GM23338 (cell line): ENCODE measurements at regions not wholly inside any gene's neighbourhood (a gene's known extent, or its start where the extent isn't known, plus 50 kb on each side); places are given as distances from the start of the nearest gene placed in this dataset.

ENCODE experiments used
- ATAC-seq: fragments of 200-7000 bp; cut with Tn5 transposase; 3 replicates; pipeline ENCODE4 v1.9.1; 2020
- DNase-seq: peaks from one replicate; pipeline ENCODE4 v3.0.0-alpha.2; 2015; ENCODE audit warnings: low spot score
- H2AFZ ChIP-seq: fragments of 200-600 bp; sonication (generic); 2 replicates; pipeline ENCODE4 v1.8.0; 2016; ENCODE audit warnings: antibody characterized with exemption, mild to moderate bottlenecking, moderate library complexity
- H3F3A ChIP-seq: fragments of 200-600 bp; sonication (generic); replicated peaks from 2 replicates; pipeline ENCODE4 v1.8.0; 2017; ENCODE audit warnings: antibody characterized with exemption, mixed run types, low read depth
- H3K27ac ChIP-seq: fragments of 200-600 bp; sonication (generic); 2 replicates; pipeline ENCODE4 v1.6.1; 2016; ENCODE audit warnings: low read depth
- H3K27me3 ChIP-seq: fragments of 200-600 bp; sonication (generic); 2 replicates; pipeline ENCODE4 v1.8.0; 2016; ENCODE audit warnings: mild to moderate bottlenecking, mixed run types, moderate library complexity; ENCODE audit not compliant: insufficient read depth
- H3K36me3 ChIP-seq: fragments of 200-600 bp; sonication (generic); 2 replicates; pipeline ENCODE4 v1.8.0; 2016; ENCODE audit warnings: mild to moderate bottlenecking; ENCODE audit not compliant: insufficient read depth
- H3K4me1 ChIP-seq: fragments of 200-600 bp; sonication (generic); 2 replicates; pipeline ENCODE4 v1.8.0; 2016; ENCODE audit warnings: mild to moderate bottlenecking, moderate library complexity; ENCODE audit not compliant: insufficient read depth
- H3K4me2 ChIP-seq: fragments of 200-600 bp; sonication (generic); 2 replicates; pipeline ENCODE4 v1.7.1; 2017; ENCODE audit warnings: mixed run types
- H3K4me3 ChIP-seq: fragments of 200-600 bp; sonication (generic); 2 replicates; pipeline ENCODE4 v1.6.1; 2016; ENCODE audit warnings: mixed run types
- H3K79me2 ChIP-seq: fragments of 200-600 bp; sonication (generic); replicated peaks from 2 replicates; pipeline ENCODE4 v1.8.0; 2017; ENCODE audit warnings: mild to moderate bottlenecking; ENCODE audit not compliant: insufficient read depth
- H3K9me2 ChIP-seq: fragments of 200-600 bp; sonication (generic); 2 replicates; pipeline ENCODE4 v1.8.0; 2017; ENCODE audit not compliant: insufficient read depth
- H4K20me1 ChIP-seq: fragments of 200-600 bp; sonication (generic); replicated peaks from 2 replicates; pipeline ENCODE4 v1.8.0; 2017; ENCODE audit warnings: mild to moderate bottlenecking; ENCODE audit not compliant: insufficient read depth
- H3K27ac Mint-ChIP-seq: 2 replicates; pipeline ENCODE4 v1.8.0; 2020; ENCODE audit warnings: inconsistent platforms, mild to moderate bottlenecking, moderate library complexity, mixed read lengths
- H3K27me3 Mint-ChIP-seq: 3 replicates; pipeline ENCODE4 v1.8.0; 2022; ENCODE audit warnings: low read depth, mild to moderate bottlenecking, moderate library complexity, mixed read lengths, inconsistent platforms; ENCODE audit not compliant: insufficient read depth, poor library complexity
- H3K36me3 Mint-ChIP-seq: 3 replicates; pipeline ENCODE4 v1.8.0; 2021; ENCODE audit warnings: low read depth, mild to moderate bottlenecking, inconsistent platforms, moderate library complexity, mixed read lengths
- H3K4me1 Mint-ChIP-seq: 3 replicates; pipeline ENCODE4 v1.8.0; 2020; ENCODE audit warnings: mild to moderate bottlenecking, inconsistent platforms, mixed read lengths
- H3K4me3 Mint-ChIP-seq: 3 replicates; pipeline ENCODE4 v1.8.0; 2021; ENCODE audit warnings: moderate library complexity, mild to moderate bottlenecking, inconsistent platforms, mixed read lengths
- H3K9me3 Mint-ChIP-seq: 3 replicates; pipeline ENCODE4 v1.8.0; 2020; ENCODE audit warnings: moderate library complexity, mild to moderate bottlenecking, inconsistent platforms, mixed read lengths
- CREB1 ChIP-seq: fragments of 250-450 bp; sonication (Bioruptor Pico); IDR thresholded peaks from 2 replicates; pipeline ENCODE4 v1.5.0; 2020; ENCODE audit warnings: low read depth, mild to moderate bottlenecking, moderate library complexity
- EZH2 ChIP-seq: fragments of 200-600 bp; sonication (generic); IDR thresholded peaks from one replicate; pipeline ENCODE4 v1.8.0; 2017; ENCODE audit warnings: antibody characterized with exemption, mild to moderate bottlenecking, low read depth; ENCODE audit not compliant: unreplicated experiment
- NANOG ChIP-seq: IDR thresholded peaks from 2 replicates; pipeline ENCODE4 v1.6.1; 2016; ENCODE audit warnings: antibody characterized with exemption, borderline replicate concordance
- POLR2AphosphoS5 ChIP-seq: IDR thresholded peaks from 2 replicates; pipeline ENCODE4 v1.6.1; 2016; ENCODE audit warnings: antibody characterized with exemption, low read depth
- STAT1 ChIP-seq: IDR thresholded peaks from one replicate; pipeline ENCODE4 v1.6.1; 2016; ENCODE audit warnings: antibody characterized with exemption; ENCODE audit not compliant: unreplicated experiment
- ZNF114 ChIP-seq: fragments of 250-450 bp; sonication (Bioruptor Pico); IDR thresholded peaks from 2 replicates; pipeline ENCODE4 v1.5.0; 2020; ENCODE audit warnings: mild to moderate bottlenecking, moderate library complexity
- TF ChIP-seq, protein P1 (sequence below): IDR thresholded peaks from 2 replicates; pipeline ENCODE4 v1.6.1; 2016; ENCODE audit warnings: antibody characterized with exemption
- TF ChIP-seq, protein P2 (sequence below): IDR thresholded peaks from one replicate; pipeline ENCODE4 v1.6.1; 2018; ENCODE audit warnings: antibody characterized with exemption; ENCODE audit not compliant: unreplicated experiment

DNA sequence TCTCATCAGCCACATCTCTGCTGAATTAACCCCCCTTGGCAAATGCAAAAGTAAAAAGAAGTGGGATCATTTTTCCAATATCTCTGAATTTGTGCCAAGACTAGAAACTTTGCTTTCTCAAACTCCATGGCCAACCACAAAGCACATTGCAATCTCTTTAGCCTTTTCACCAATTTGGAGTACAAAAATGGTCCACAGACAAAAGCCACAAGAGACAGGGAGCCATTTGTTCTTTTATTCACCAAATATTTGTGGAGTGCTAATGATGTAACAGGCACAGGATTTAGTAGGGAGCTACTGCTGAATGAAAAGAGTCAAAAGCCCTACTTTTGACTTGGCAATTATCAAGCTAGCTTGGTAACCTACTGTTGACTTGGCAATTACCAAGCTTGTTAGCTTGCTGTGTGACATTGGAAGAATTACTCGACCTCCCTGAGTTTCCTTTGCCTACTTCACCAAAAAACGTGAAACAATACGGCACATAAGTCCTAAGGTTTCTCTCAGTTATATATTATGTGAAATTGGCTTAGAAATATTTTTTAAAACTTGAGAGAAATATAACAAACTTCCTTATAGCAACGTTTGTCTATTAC is 97.1 kb upstream of the KLF3 start:
- Histone ChIP-seq H3K27me3 (no peaks in the 10 kb centered on the region), H3K27ac (no peak overlapping the region), H3F3A (no peaks in the 10 kb centered on the region), H3K4me3 (no peak overlapping the region), H2AFZ (no peak overlapping the region; the same call in 1 of the 2 replicates), H3K4me2 (no peak overlapping the region), H4K20me1 (no peaks in the 10 kb centered on the region; the same call in 1 of the 2 replicates), H3K36me3 (no peaks in the 10 kb centered on the region), H3K9me2 (no peaks in the 10 kb centered on the region), H3K4me1 (no peaks in the 10 kb centered on the region), H3K79me2 (no peaks in the 10 kb centered on the region)
- Mint-ChIP-seq H3K4me1 (peaks cover 3% of the 10 kb centered on the region; the same call in 1 of the 3 replicates), H3K9me3 (no peaks in the 10 kb centered on the region), H3K27ac (no peak overlapping the region), H3K27me3 (no peaks in the 10 kb centered on the region), H3K36me3 (no peaks in the 10 kb centered on the region), H3K4me3 (no peak overlapping the region)
- TF ChIP-seq NANOG (no peak), STAT1 (no peak)
- DNase-seq (no peak), ATAC-seq (no peak)

DNA sequence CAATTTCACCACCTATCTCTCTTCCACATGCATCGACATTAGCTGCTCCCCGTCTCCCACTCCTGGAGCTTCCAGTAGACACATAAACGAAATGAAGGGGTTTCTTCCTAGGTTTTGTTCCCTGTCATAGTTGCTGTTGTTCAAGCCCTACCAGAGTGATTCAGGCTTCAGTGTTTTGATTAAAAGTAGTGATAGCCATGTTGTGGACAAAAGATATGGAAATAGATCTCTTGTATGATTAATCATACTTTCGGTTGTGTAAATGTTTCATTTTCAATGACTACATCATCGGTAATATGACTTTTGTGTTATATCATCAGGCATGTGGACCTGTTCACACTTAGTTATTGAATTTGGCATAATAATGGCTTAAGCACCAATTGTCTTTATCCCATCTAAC is 96.5 kb upstream of the KLF3 start:
- Histone ChIP-seq H3K4me3 (no peak overlapping the region), H3K4me2 (no peak overlapping the region), H2AFZ (no peak overlapping the region), H3K27ac (no peak overlapping the region), H3K79me2 (no peaks in the 10 kb centered on the region), H3K36me3 (no peaks in the 10 kb centered on the region), H4K20me1 (no peaks in the 10 kb centered on the region; the same call in 1 of the 2 replicates), H3K4me1 (no peaks in the 10 kb centered on the region), H3K27me3 (no peaks in the 10 kb centered on the region), H3K9me2 (no peaks in the 10 kb centered on the region), H3F3A (no peaks in the 10 kb centered on the region)
- no peak for ATAC-seq
- no peaks in the 10 kb centered on the region for H3K27me3 Mint-ChIP-seq
- no peak for TF ChIP-seq EZH2
- no peak for TF ChIP-seq POLR2AphosphoS5
- no peak for DNase-seq
- H3K4me3 Mint-ChIP-seq = no peak overlapping the region
- H3K9me3 Mint-ChIP-seq = no peaks in the 10 kb centered on the region
- no peak overlapping the region for H3K27ac Mint-ChIP-seq
- H3K36me3 Mint-ChIP-seq = no peaks in the 10 kb centered on the region
- H3K4me1 Mint-ChIP-seq = peaks cover 3% of the 10 kb centered on the region; the same call in 1 of the 3 replicates

DNA sequence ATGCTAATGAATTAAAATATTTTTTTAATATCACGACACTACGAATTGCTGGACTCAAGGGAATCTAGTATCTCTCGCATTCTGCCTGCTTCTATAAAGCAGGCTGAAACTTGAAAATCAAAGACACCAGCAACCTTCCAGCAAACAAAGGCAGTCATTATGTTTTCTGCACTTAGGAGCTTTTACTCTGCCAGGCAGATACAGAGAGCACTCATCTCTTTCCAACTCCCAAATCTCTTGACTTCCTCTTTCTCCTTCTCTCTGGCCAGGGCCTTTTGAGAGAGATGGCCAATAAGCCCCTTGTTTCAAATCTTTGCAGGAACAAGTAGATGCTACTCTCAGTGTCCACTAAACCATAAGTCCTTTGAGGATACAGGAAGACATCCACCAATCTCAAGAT is 95.2 kb upstream of the KLF3 start:
- ATAC-seq = no peak
- H3K36me3 Mint-ChIP-seq = no peaks in the 10 kb centered on the region
- no peak for DNase-seq
- no peaks in the 10 kb centered on the region for H3K27me3 Mint-ChIP-seq
- Histone ChIP-seq H3K79me2 (no peaks in the 10 kb centered on the region), H3K4me2 (no peak overlapping the region), H3K27me3 (no peaks in the 10 kb centered on the region), H3K4me1 (no peaks in the 10 kb centered on the region), H3K4me3 (no peak overlapping the region), H4K20me1 (no peaks in the 10 kb centered on the region; the same call in 1 of the 2 replicates), H3K9me2 (0 out of 2 replicates have a peak, but pooled peaks cover 5% of the 10 kb centered on the region), H3F3A (no peaks in the 10 kb centered on the region), H3K27ac (no peak overlapping the region), H2AFZ (no peak overlapping the region), H3K36me3 (no peaks in the 10 kb centered on the region)
- no peak overlapping the region for H3K27ac Mint-ChIP-seq
- peaks cover 3% of the 10 kb centered on the region; the same call in 1 of the 3 replicates for H3K4me1 Mint-ChIP-seq
- TF ChIP-seq POLR2AphosphoS5 = no peak
- TF ChIP-seq, protein P1, sequence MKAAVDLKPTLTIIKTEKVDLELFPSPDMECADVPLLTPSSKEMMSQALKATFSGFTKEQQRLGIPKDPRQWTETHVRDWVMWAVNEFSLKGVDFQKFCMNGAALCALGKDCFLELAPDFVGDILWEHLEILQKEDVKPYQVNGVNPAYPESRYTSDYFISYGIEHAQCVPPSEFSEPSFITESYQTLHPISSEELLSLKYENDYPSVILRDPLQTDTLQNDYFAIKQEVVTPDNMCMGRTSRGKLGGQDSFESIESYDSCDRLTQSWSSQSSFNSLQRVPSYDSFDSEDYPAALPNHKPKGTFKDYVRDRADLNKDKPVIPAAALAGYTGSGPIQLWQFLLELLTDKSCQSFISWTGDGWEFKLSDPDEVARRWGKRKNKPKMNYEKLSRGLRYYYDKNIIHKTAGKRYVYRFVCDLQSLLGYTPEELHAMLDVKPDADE = no peak
- no peak for TF ChIP-seq CREB1 (CRISPR knock-in tag)
- TF ChIP-seq ZNF114 (CRISPR knock-in tag) = no peak
- TF ChIP-seq, protein P2, sequence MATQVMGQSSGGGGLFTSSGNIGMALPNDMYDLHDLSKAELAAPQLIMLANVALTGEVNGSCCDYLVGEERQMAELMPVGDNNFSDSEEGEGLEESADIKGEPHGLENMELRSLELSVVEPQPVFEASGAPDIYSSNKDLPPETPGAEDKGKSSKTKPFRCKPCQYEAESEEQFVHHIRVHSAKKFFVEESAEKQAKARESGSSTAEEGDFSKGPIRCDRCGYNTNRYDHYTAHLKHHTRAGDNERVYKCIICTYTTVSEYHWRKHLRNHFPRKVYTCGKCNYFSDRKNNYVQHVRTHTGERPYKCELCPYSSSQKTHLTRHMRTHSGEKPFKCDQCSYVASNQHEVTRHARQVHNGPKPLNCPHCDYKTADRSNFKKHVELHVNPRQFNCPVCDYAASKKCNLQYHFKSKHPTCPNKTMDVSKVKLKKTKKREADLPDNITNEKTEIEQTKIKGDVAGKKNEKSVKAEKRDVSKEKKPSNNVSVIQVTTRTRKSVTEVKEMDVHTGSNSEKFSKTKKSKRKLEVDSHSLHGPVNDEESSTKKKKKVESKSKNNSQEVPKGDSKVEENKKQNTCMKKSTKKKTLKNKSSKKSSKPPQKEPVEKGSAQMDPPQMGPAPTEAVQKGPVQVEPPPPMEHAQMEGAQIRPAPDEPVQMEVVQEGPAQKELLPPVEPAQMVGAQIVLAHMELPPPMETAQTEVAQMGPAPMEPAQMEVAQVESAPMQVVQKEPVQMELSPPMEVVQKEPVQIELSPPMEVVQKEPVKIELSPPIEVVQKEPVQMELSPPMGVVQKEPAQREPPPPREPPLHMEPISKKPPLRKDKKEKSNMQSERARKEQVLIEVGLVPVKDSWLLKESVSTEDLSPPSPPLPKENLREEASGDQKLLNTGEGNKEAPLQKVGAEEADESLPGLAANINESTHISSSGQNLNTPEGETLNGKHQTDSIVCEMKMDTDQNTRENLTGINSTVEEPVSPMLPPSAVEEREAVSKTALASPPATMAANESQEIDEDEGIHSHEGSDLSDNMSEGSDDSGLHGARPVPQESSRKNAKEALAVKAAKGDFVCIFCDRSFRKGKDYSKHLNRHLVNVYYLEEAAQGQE = no peak
- TF ChIP-seq NANOG = no peak
- H3K9me3 Mint-ChIP-seq = no peaks in the 10 kb centered on the region
- no peak overlapping the region for H3K4me3 Mint-ChIP-seq
